Body of pancreas (tissue), 4 donors: ENCODE measurements at regions not wholly inside any gene's neighbourhood (a gene's known extent, or its start where the extent isn't known, plus 50 kb on each side); places are given as distances from the start of the nearest gene placed in this dataset.
A peak's percentile ranks its signal among the peaks of the same experiment; 100 is the strongest.

Source experiments
- ATAC-seq: fragments of 150-250 bp; one replicate; pipeline ENCODE4 v1.9.1; 2016
- DNase-seq, 4 donors: peaks; one replicate each; pipeline ENCODE4 v3.0.0-alpha.2; 2019
- H3K27ac ChIP-seq, 4 donors: fragments of 200-600 bp; sonication (generic); 1 replicate in 3 of 4; 2 replicates in 1 of 4; pipeline versions ENCODE4 v1.5.1 to v1.6.1; 2016 to 2019; ENCODE audit warnings: mild to moderate bottlenecking in 1 of 4, mixed read lengths in 1 of 4, moderate library complexity in 1 of 4
- H3K27me3 ChIP-seq, 2 donors: fragments of 200-600 bp; sonication (generic); one replicate each; pipeline ENCODE4 v1.6.0; 2016; ENCODE audit warnings: mild to moderate bottlenecking in 1 of 2
- H3K36me3 ChIP-seq, 2 donors: fragments of 200-600 bp; sonication (generic); replicated peaks in 1 of 2; 2 replicates each; pipeline ENCODE4 v1.5.1; 2016; ENCODE audit warnings: low read depth in 2 of 2; ENCODE audit not compliant: insufficient read depth in 1 of 2
- H3K4me1 ChIP-seq: fragments of 200-600 bp; sonication (generic); one replicate; pipeline ENCODE4 v1.6.0; 2016
- H3K4me3 ChIP-seq, 2 donors: fragments of 200-600 bp; sonication (generic); 1 replicate in 1 of 2; 2 replicates in 1 of 2; pipeline ENCODE4 v1.5.1; 2016 to 2019
- H3K9me3 ChIP-seq, 3 donors: fragments of 200-600 bp; sonication (generic); 1 replicate in 2 of 3; 2 replicates in 1 of 3; pipeline ENCODE4 v1.5.1; 2016
- POLR2A ChIP-seq, 3 donors: fragments of 450-650 bp; IDR thresholded peaks; one replicate each; pipeline ENCODE4 v1.6.1; 2016; ENCODE audit warnings: antibody characterized with exemption in 3 of 3, mild to moderate bottlenecking in 2 of 3
- WGBS, 2 donors: methylation state at CpG; one replicate each; pipeline ENCODE4 v1.1.5; 2017; 5-methylcytosine and 5-hydroxymethylcytosine counted together
- intact Hi-C: fragments of 100-400 bp; cut with DNase I; formaldehyde crosslinking; loops from one replicate; pipeline ENCODE4 v1.15.1; 2023
- TF ChIP-seq, protein P1 (sequence below), 7 experiments: fragments of 450-650 bp in 4 of 7; fragments of 200-600 bp in 3 of 7; sonication (generic) in 3 of 7; IDR thresholded peaks; one replicate each; pipeline ENCODE4 v1.5.1; 2016 to 2019; ENCODE audit warnings: antibody characterized with exemption in 7 of 7

DNA sequence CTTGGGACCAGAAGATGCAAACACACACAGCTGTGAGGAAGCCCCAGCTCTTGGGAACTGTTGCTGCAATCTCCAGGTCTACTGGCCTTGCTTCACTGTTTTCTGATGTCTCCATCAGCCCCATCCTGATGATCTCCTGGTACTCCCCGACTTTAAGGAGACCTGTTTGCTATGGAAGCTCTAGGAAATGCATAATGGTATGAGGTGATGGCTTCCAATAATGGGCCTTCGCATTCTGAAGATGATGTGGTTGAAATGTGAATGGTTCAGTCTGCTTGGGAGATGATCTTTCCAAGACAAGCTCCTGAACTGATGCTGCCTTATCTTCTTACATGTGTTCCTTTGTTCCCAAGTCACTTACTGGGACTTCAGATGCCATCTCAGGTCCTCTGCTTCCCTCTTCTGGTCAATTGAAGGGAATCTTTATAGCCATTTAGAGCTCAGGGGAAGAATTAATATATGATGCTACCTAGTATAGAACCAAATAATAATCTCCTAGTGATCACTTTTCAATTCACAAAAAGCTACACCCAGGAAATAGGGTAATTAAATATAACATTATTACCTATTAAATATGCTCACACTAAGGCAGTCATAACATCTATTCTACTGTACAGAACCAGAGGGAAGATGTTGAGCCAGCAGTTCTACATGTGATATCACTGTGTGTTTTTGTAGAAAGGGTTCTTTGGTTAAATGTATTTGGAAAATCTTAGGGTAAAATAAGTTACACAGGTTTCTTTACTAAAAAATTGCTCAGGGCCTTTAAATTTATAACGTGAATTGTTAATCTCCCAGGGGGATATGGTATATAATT, 73.9 kb upstream of the VTCN1 start:
- intact Hi-C loops, result loop anchor here (5.0 to 10.0 kb wide), 3 partner anchors 160 to 550 kb away; partner anchors contain the start of gene TRIM45
- H3K9me3 ChIP-seq, result no peaks in the 10 kb centered on the region
- no peaks in the 10 kb centered on the region for H3K27me3 ChIP-seq
- no peaks in the 10 kb centered on the region for H3K36me3 ChIP-seq
- no peak overlapping the region for H3K4me3 ChIP-seq
- no peak overlapping the region for H3K27ac ChIP-seq
- no peak for TF ChIP-seq POLR2A (IDR thresholded peaks at IDR 0.05)
- TF ChIP-seq, protein P1, sequence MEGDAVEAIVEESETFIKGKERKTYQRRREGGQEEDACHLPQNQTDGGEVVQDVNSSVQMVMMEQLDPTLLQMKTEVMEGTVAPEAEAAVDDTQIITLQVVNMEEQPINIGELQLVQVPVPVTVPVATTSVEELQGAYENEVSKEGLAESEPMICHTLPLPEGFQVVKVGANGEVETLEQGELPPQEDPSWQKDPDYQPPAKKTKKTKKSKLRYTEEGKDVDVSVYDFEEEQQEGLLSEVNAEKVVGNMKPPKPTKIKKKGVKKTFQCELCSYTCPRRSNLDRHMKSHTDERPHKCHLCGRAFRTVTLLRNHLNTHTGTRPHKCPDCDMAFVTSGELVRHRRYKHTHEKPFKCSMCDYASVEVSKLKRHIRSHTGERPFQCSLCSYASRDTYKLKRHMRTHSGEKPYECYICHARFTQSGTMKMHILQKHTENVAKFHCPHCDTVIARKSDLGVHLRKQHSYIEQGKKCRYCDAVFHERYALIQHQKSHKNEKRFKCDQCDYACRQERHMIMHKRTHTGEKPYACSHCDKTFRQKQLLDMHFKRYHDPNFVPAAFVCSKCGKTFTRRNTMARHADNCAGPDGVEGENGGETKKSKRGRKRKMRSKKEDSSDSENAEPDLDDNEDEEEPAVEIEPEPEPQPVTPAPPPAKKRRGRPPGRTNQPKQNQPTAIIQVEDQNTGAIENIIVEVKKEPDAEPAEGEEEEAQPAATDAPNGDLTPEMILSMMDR (IDR thresholded peaks at IDR 0.05), result peak; percentile 38 to 89 (median 82)
- ATAC-seq (peak; percentile 87), DNase-seq (peak in 1 of 4 donors; percentile 19)
- WGBS, 2 donors, result 65 to 77% methylated on average over 3 of the region's 3 CpGs
- H3K4me1 ChIP-seq, result no peaks in the 10 kb centered on the region

DNA sequence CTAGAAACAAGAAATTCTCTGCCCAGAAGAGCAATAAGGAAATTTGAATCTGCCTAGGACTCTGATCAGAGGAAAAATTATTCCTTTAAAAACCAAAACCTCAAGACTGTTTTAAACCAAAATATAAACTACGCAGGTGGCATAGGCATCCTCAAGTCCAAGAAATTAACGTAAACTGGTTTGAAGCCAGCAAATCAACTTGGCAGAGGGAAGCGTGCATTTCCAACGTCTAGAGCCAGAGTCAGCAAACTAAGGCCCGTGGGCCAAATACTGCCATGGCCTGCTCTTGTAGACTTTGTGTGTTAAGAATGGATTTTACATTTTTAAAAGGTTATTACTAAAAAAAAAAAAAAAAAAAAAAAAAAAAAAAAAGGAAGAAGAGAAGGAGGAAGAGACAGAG, 67.8 kb upstream of the VTCN1 start:
- intact Hi-C loops, result no loop called here
- Histone ChIP-seq H3K4me3 (no peak overlapping the region), H3K9me3 (no peaks in the 10 kb centered on the region), H3K27me3 (no peaks in the 10 kb centered on the region), H3K4me1 (no peaks in the 10 kb centered on the region), H3K27ac (no peak overlapping the region), H3K36me3 (no peaks in the 10 kb centered on the region)
- 74% methylated on average over 5 of the region's 5 CpGs for WGBS, 2 donors
- DNase-seq (no peak), ATAC-seq (no peak)
- no peak for TF ChIP-seq POLR2A (IDR thresholded peaks at IDR 0.05)
- TF ChIP-seq, protein P1 (IDR thresholded peaks at IDR 0.05), result no peak

DNA sequence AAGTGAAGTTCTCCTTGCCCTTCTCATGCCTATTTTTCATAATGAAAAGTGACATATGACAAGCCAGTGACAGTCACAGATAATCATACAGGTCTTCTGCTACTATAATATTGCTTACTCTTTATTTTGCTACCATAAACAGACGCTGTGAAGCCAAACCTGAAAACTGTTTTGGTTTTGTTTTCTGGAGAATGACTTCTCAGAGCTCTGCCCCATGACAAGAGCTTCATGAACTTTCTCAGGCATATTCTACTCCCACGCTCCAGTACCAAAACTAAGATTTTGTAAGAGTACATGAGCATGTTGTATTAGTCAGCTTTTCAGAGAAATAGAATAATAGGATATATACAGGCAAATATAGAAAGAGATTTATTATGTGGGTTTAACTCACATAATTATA, 64.3 kb upstream of the VTCN1 start:
- Histone ChIP-seq H3K9me3 (no peaks in the 10 kb centered on the region), H3K4me1 (no peaks in the 10 kb centered on the region), H3K27me3 (no peaks in the 10 kb centered on the region), H3K36me3 (no peaks in the 10 kb centered on the region), H3K4me3 (no peak overlapping the region), H3K27ac (no peak overlapping the region)
- no peak for ATAC-seq
- 55 to 80% methylated on average over 2 of the region's 2 CpGs for WGBS, 2 donors
- intact Hi-C loops, result no loop called here
- TF ChIP-seq, protein P1 (IDR thresholded peaks at IDR 0.05), result no peak
- TF ChIP-seq POLR2A (IDR thresholded peaks at IDR 0.05), result no peak
- DNase-seq, result no peak

DNA sequence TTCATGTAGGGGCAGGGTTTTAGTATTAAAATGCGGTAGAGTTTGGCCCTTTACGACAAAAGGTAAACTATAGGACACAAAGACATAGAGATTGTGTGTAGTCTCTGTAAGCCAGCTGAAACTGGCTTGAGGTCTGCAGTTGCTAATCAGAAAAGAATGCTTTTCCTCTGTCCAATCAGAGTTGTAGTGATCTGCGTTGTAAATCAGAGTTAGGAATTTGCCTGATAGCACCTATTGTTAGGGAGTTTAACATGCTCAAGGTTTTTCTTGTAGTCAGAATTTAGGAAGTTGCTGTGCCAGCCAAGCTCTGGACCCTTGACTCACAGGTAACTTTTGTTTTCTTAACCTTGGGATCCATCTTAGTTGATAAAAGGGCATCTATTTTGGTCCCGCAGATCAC, 61.2 kb upstream of the VTCN1 start:
- Histone ChIP-seq H3K9me3 (no peaks in the 10 kb centered on the region), H3K4me1 (no peaks in the 10 kb centered on the region), H3K4me3 (no peak overlapping the region), H3K27ac (peak overlapping the region in 3 of 4 donors; percentile 10 to 67 (median 56)), H3K36me3 (no peaks in the 10 kb centered on the region), H3K27me3 (no peaks in the 10 kb centered on the region)
- 51 to 53% methylated on average over 4 of the region's 4 CpGs for WGBS, 2 donors
- ATAC-seq, result peak; percentile 86
- TF ChIP-seq POLR2A (IDR thresholded peaks at IDR 0.05), result peak in 1 of 3 donors; percentile 26
- TF ChIP-seq, protein P1 (IDR thresholded peaks at IDR 0.05), result no peak
- intact Hi-C loops, result no loop called here
- peak in 1 of 4 donors; percentile 3 for DNase-seq

DNA sequence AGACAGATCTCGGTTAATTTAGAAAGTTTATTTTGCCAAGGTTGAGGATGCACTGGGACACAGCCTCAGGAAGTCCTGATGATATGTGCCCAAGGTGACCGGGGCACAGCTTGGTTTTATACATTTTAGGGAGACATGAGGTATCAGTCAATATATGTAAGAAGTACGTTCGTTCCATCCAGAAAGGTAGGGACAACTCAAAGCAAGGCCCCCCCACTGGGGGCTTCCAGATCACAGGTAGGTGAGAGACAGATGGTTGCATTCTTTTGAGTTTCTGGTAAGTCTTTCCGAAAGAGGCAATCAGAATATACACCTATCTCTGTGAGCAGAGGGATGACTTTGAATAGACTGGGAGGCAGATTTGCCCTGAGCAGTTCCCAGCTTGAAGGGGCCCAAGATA, 60.4 kb upstream of the VTCN1 start:
- no peaks in the 10 kb centered on the region for H3K27me3 ChIP-seq
- DNase-seq (no peak), ATAC-seq (no peak)
- WGBS, 2 donors, result 83 to 88% methylated on average over 5 of the region's 5 CpGs
- intact Hi-C loops, result no loop called here
- no peaks in the 10 kb centered on the region for H3K36me3 ChIP-seq
- H3K27ac ChIP-seq, result peak overlapping the region in 3 of 4 donors; percentile 10 to 56 (median 41)
- no peaks in the 10 kb centered on the region for H3K9me3 ChIP-seq
- TF ChIP-seq POLR2A (IDR thresholded peaks at IDR 0.05), result no peak
- TF ChIP-seq, protein P1 (IDR thresholded peaks at IDR 0.05), result no peak
- H3K4me3 ChIP-seq, result no peak overlapping the region
- peaks cover 4% of the 10 kb centered on the region for H3K4me1 ChIP-seq
